GM12878 (cell line): ENCODE measurements at regions not wholly inside any gene's neighbourhood (a gene's known extent, or its start where the extent isn't known, plus 50 kb on each side); places are given as distances from the start of the nearest gene placed in this dataset.

Source experiments
- PKNOX1 ChIP-seq: fragments of 450-650 bp; IDR thresholded peaks from 2 replicates; pipeline ENCODE4 v1.6.1; 2016; ENCODE audit warnings: mild to moderate bottlenecking
- POLR2A ChIP-seq: IDR thresholded peaks from 2 replicates; pipeline ENCODE4 v1.6.1; 2011; ENCODE audit warnings: low read depth, mild to moderate bottlenecking, low read length
- USF1 ChIP-seq: IDR thresholded peaks from 2 replicates; pipeline ENCODE4 v1.6.1; 2011; ENCODE audit warnings: borderline replicate concordance, low read depth, mild to moderate bottlenecking, moderate library complexity, mixed read lengths, low read length; ENCODE audit not compliant: insufficient read depth; ENCODE audit errors: extremely low read length
- ZBTB33 ChIP-seq: fragments of 450-650 bp; IDR thresholded peaks from 2 replicates; pipeline ENCODE4 v1.6.1; 2017; ENCODE audit warnings: mild to moderate bottlenecking
- ZNF274 ChIP-seq: IDR thresholded peaks from one replicate; pipeline ENCODE4 v1.8.0; 2011; ENCODE audit not compliant: insufficient read length, insufficient read depth

- TF ChIP-seq ZBTB33: no peak
- TF ChIP-seq USF1: no peak
- no peak for TF ChIP-seq POLR2A
- TF ChIP-seq ZNF274: no peak
- no peak for TF ChIP-seq PKNOX1
Observed at GRCh38 chr17:73956169-73956568, 247.3 kb upstream of the RPL38 start.
